ENCODE measurements at regions not wholly inside any gene's neighbourhood (a gene's known extent, or its start where the extent isn't known, plus 50 kb on each side); places are given as distances from the start of the nearest gene placed in this dataset.

DNA sequence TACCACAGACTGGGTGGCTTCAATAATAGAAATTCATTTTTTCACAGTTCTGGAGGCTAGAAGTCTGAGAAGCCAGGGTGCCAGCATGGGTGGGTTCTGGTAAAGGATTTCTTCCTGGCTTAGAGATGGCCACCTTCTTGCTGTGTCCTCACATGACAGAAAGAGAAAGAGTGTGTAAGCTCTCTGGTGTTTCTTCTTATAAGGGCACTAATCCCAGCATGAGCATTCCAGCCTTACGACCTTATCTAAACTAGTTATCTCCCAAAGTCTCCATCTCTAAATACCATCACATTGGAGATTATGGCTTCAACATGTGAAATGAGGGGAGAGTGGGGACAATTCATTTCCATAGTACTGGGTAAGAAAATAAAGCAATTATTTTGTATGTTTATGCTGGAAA, 226.5 kb upstream of the TUSC1 start:
- Histone ChIP-seq H3K4me1 (ENCODE audit: insufficient read depth, low read length) (no peaks in the 10 kb centered on the region), H3K9me3 (ENCODE audit: control insufficient read depth in 1 of 2, insufficient read depth in 1 of 2, low read length in 2 of 2) (peaks cover 0 to 5% of the 10 kb centered on the region in 2 experiments), H3K36me3 (ENCODE audit: insufficient read depth, low read length) (no peaks in the 10 kb centered on the region), H3K27ac (ENCODE audit: low read depth in 1 of 2, low read length in 2 of 2) (no peak overlapping the region), H3K4me3 (ENCODE audit: low read length) (no peak overlapping the region), H3K27me3 (ENCODE audit: control insufficient read depth in 1 of 2, insufficient read depth in 2 of 2, low read length in 2 of 2) (no peaks in the 10 kb centered on the region)
- Mint-ChIP-seq H3K36me3 (ENCODE audit: low read depth) (no peaks in the 10 kb centered on the region), H3K4me3 (no peak overlapping the region), H3K9me3 (peaks cover 13% of the 10 kb centered on the region), H3K27ac (no peak overlapping the region), H3K4me1 (ENCODE audit: low read depth) (no peaks in the 10 kb centered on the region), H3K27me3 (no peaks in the 10 kb centered on the region)
- no peak for DNase-seq
- ChIA-PET POLR2A (no interaction called here), CTCF (no interaction called here)
- intact Hi-C loops (cut with DNase I, micrococcal nuclease): no loop called here
- no peak for ATAC-seq (ENCODE audit: poor library complexity)
- TF ChIP-seq, protein P1, sequence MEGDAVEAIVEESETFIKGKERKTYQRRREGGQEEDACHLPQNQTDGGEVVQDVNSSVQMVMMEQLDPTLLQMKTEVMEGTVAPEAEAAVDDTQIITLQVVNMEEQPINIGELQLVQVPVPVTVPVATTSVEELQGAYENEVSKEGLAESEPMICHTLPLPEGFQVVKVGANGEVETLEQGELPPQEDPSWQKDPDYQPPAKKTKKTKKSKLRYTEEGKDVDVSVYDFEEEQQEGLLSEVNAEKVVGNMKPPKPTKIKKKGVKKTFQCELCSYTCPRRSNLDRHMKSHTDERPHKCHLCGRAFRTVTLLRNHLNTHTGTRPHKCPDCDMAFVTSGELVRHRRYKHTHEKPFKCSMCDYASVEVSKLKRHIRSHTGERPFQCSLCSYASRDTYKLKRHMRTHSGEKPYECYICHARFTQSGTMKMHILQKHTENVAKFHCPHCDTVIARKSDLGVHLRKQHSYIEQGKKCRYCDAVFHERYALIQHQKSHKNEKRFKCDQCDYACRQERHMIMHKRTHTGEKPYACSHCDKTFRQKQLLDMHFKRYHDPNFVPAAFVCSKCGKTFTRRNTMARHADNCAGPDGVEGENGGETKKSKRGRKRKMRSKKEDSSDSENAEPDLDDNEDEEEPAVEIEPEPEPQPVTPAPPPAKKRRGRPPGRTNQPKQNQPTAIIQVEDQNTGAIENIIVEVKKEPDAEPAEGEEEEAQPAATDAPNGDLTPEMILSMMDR (IDR thresholded peaks at IDR 0.05): no peak

DNA sequence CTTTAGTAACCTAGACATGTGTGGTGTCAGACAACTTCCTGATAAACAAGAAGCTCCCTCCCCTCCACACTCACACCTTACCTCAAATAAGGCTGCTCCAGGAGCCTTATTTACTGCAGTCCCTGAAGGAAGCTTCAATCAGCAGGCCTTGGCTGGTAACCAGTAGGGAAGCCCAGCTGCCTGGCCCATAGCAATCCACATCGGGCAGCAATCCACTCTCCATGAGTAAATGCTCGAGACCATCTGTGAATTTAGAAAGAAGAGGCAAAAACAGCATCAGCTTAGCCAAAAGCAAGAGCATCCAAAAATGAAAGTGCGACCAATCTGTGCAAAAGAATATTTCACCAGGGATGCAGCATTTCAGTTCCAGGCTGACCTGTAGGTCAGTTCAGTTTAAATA, 213.3 kb upstream of the TUSC1 start:
- ChIA-PET POLR2A (no interaction called here), CTCF (interaction anchor here (0.6 kb wide), 1 partner anchor 195 kb away, joined by 5 read pairs; no protein-coding TSS in a partner anchor)
- Histone ChIP-seq H3K9me3 (ENCODE audit: control insufficient read depth in 1 of 2, insufficient read depth in 1 of 2, low read length in 2 of 2) (peaks cover 7 to 19% of the 10 kb centered on the region in 2 experiments), H3K27ac (ENCODE audit: low read depth in 1 of 2, low read length in 2 of 2) (no peak overlapping the region), H3K4me3 (ENCODE audit: low read length) (no peak overlapping the region), H3K4me1 (ENCODE audit: insufficient read depth, low read length) (no peaks in the 10 kb centered on the region), H3K27me3 (ENCODE audit: control insufficient read depth in 1 of 2, insufficient read depth in 2 of 2, low read length in 2 of 2) (no peaks in the 10 kb centered on the region), H3K36me3 (ENCODE audit: insufficient read depth, low read length) (no peaks in the 10 kb centered on the region)
- Mint-ChIP-seq H3K27me3 (no peaks in the 10 kb centered on the region), H3K36me3 (ENCODE audit: low read depth) (no peaks in the 10 kb centered on the region), H3K9me3 (peaks cover 20% of the 10 kb centered on the region), H3K4me1 (ENCODE audit: low read depth) (no peaks in the 10 kb centered on the region), H3K27ac (no peak overlapping the region), H3K4me3 (no peak overlapping the region)
- ATAC-seq (ENCODE audit: poor library complexity) (no peak), DNase-seq (no peak)
- intact Hi-C loops (cut with DNase I, micrococcal nuclease): no loop called here
- TF ChIP-seq, protein P1 (IDR thresholded peaks at IDR 0.05): no peak

DNA sequence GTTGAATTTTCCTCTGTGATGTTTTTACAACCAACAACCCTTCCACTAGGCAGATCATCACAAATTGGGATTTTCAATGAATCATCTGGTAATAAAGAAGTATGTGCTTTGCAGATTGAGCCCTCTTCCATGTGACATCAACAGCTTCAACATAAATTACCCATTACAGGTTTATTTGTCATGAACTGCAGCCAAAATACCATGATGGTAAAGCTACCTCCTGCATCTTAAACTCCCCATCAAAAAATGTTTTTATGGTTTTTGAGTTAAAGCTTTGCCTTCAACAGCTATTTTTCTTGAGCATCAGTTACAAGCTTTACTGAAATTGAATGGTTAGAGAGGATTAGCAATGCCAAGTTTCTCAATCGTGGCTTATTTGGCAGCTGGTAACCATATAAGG, 211.4 kb upstream of the TUSC1 start:
- H3K4me3 Mint-ChIP-seq: no peak overlapping the region
- H3K36me3 Mint-ChIP-seq (ENCODE audit: low read depth): no peaks in the 10 kb centered on the region
- H3K36me3 ChIP-seq (ENCODE audit: insufficient read depth, low read length): no peaks in the 10 kb centered on the region
- H3K4me1 ChIP-seq (ENCODE audit: insufficient read depth, low read length): no peaks in the 10 kb centered on the region
- TF ChIP-seq, protein P1 (IDR thresholded peaks at IDR 0.05): no peak
- no peaks in the 10 kb centered on the region for H3K4me1 Mint-ChIP-seq (ENCODE audit: low read depth)
- H3K27ac Mint-ChIP-seq: no peak overlapping the region
- intact Hi-C loops (cut with DNase I, micrococcal nuclease): no loop called here
- no peak overlapping the region for H3K4me3 ChIP-seq (ENCODE audit: low read length)
- no peaks in the 10 kb centered on the region for H3K27me3 Mint-ChIP-seq
- H3K9me3 ChIP-seq (ENCODE audit: control insufficient read depth in 1 of 2, insufficient read depth in 1 of 2, low read length in 2 of 2): peaks cover 7 to 15% of the 10 kb centered on the region in 2 experiments
- H3K27ac ChIP-seq (ENCODE audit: low read depth in 1 of 2, low read length in 2 of 2): no peak overlapping the region
- H3K27me3 ChIP-seq (ENCODE audit: control insufficient read depth in 1 of 2, insufficient read depth in 2 of 2, low read length in 2 of 2): no peaks in the 10 kb centered on the region
- ATAC-seq (ENCODE audit: poor library complexity) (no peak), DNase-seq (no peak)
- peaks cover 15% of the 10 kb centered on the region for H3K9me3 Mint-ChIP-seq
- POLR2A ChIA-PET: no interaction called here
- CTCF ChIA-PET: no interaction called here

Data from CD4-positive, alpha-beta T cell (primary cell).